Osteoblast (primary cell): ENCODE measurements at regions not wholly inside any gene's neighbourhood (a gene's known extent, or its start where the extent isn't known, plus 50 kb on each side); places are given as distances from the start of the nearest gene placed in this dataset.

ENCODE experiments used
- DNase-seq: peaks from one replicate; pipeline ENCODE4 v3.0.0; 2011; ENCODE audit warnings: low spot score, mixed read lengths; ENCODE audit not compliant: insufficient read length; ENCODE audit errors: missing footprints
- H2AFZ ChIP-seq: 2 replicates; pipeline ENCODE4 v1.6.0; 2011; ENCODE audit warnings: mild to moderate bottlenecking, low read length
- H3K27ac ChIP-seq: 2 replicates; pipeline ENCODE4 v1.5.1; 2011; ENCODE audit warnings: mild to moderate bottlenecking, low read depth, low read length, moderate library complexity
- H3K27me3 ChIP-seq: 2 replicates; pipeline ENCODE4 v1.6.0; 2012; ENCODE audit warnings: mild to moderate bottlenecking, control low read depth, inconsistent platforms, low read length, moderate library complexity; ENCODE audit not compliant: insufficient read depth
- H3K36me3 ChIP-seq: 2 replicates; pipeline ENCODE4 v1.5.1; 2011; ENCODE audit warnings: mild to moderate bottlenecking, low read length, control low read depth, moderate library complexity; ENCODE audit not compliant: insufficient read depth
- H3K4me1 ChIP-seq: 2 replicates; pipeline ENCODE4 v1.5.1; 2011; ENCODE audit warnings: mild to moderate bottlenecking, low read length, control low read depth, moderate library complexity; ENCODE audit not compliant: insufficient read depth
- H3K4me2 ChIP-seq: 2 replicates; pipeline ENCODE4 v1.6.0; 2011; ENCODE audit warnings: mild to moderate bottlenecking, low read length; ENCODE audit not compliant: insufficient read depth
- H3K4me3 ChIP-seq: fragments of 200-600 bp; sonication (generic); 3 replicates; pipeline ENCODE4 v1.5.1; 2012; ENCODE audit warnings: mild to moderate bottlenecking, low read length, inconsistent platforms; ENCODE audit not compliant: insufficient read depth
- H3K79me2 ChIP-seq: 2 replicates; pipeline ENCODE4 v1.6.0; 2012; ENCODE audit warnings: mild to moderate bottlenecking, low read length, control low read depth, inconsistent platforms; ENCODE audit not compliant: insufficient read depth
- H3K9me3 ChIP-seq: 2 replicates; pipeline ENCODE4 v1.5.1; 2011; ENCODE audit warnings: low read depth, low read length, control low read depth
- H4K20me1 ChIP-seq: 2 replicates; pipeline ENCODE4 v1.6.0; 2012; ENCODE audit warnings: mild to moderate bottlenecking, low read length, control low read depth; ENCODE audit not compliant: insufficient read depth
- TF ChIP-seq, protein P1 (sequence below): IDR thresholded peaks from 2 replicates; pipeline ENCODE4 v1.5.1; 2011; ENCODE audit warnings: mild to moderate bottlenecking, low read depth, low read length, moderate library complexity; ENCODE audit errors: extremely low read depth

- H3K27me3 ChIP-seq, result no peaks in the 10 kb centered on the region
- no peak overlapping the region for H3K4me3 ChIP-seq
- TF ChIP-seq, protein P1, sequence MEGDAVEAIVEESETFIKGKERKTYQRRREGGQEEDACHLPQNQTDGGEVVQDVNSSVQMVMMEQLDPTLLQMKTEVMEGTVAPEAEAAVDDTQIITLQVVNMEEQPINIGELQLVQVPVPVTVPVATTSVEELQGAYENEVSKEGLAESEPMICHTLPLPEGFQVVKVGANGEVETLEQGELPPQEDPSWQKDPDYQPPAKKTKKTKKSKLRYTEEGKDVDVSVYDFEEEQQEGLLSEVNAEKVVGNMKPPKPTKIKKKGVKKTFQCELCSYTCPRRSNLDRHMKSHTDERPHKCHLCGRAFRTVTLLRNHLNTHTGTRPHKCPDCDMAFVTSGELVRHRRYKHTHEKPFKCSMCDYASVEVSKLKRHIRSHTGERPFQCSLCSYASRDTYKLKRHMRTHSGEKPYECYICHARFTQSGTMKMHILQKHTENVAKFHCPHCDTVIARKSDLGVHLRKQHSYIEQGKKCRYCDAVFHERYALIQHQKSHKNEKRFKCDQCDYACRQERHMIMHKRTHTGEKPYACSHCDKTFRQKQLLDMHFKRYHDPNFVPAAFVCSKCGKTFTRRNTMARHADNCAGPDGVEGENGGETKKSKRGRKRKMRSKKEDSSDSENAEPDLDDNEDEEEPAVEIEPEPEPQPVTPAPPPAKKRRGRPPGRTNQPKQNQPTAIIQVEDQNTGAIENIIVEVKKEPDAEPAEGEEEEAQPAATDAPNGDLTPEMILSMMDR, result no peak
- no peak overlapping the region for H2AFZ ChIP-seq
- no peaks in the 10 kb centered on the region for H4K20me1 ChIP-seq
- H3K4me1 ChIP-seq, result no peaks in the 10 kb centered on the region
- H3K4me2 ChIP-seq, result no peak overlapping the region
- no peaks in the 10 kb centered on the region for H3K9me3 ChIP-seq
- no peak for DNase-seq
- H3K27ac ChIP-seq, result no peak overlapping the region
- no peaks in the 10 kb centered on the region for H3K79me2 ChIP-seq
- no peaks in the 10 kb centered on the region for H3K36me3 ChIP-seq
These were observed 115.6 kb upstream of the PLCB4 start for GRCh38 chr20:8953300-8953699.

DNA sequence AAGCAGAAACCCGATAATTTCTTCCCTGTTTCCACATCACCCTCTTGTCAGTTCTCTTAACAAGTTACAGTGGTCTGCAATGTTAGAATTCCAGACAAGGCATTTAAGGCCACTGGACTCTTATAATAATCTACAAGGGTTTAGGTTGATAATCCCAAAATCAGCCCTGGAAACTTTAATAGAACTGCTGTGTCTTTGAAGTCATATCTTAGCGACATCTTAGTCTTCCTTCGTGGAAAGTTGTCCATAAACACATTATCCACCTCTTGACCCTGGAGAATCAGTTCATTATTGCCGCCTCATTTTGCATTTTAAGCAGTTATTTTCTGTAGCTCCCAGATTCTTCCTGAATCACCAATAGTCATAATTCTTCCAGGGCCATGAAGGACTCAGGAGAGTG is 108.6 kb upstream of the PLCB4 start:
- H4K20me1 ChIP-seq, result no peaks in the 10 kb centered on the region
- H3K4me1 ChIP-seq, result no peaks in the 10 kb centered on the region
- no peak overlapping the region for H3K4me3 ChIP-seq
- no peak overlapping the region for H3K27ac ChIP-seq
- H3K79me2 ChIP-seq, result no peaks in the 10 kb centered on the region
- no peaks in the 10 kb centered on the region for H3K36me3 ChIP-seq
- no peaks in the 10 kb centered on the region for H3K27me3 ChIP-seq
- DNase-seq, result no peak
- H3K9me3 ChIP-seq, result no peaks in the 10 kb centered on the region
- TF ChIP-seq, protein P1, result no peak
- no peak overlapping the region for H2AFZ ChIP-seq
- H3K4me2 ChIP-seq, result no peak overlapping the region

DNA sequence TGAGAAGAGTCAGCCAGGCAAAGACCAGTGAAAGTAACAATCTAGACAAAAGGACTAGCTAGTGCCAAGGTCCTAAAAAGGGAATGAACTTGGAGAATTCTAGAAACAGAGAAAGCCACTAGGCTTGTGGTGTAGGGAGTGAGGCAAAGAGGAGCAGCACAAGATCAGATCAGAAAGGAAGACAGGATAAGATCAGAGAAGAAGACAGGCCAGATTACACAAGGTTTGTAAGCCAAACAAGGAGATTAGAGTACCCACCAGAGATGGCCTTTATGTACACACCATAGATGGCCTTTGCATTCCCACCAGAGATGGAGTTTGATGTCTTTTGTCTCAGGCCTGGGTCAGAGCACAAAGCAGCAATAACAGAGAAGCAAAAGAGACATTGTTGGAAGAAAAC is 105.6 kb upstream of the PLCB4 start:
- no peaks in the 10 kb centered on the region for H3K36me3 ChIP-seq
- no peaks in the 10 kb centered on the region for H4K20me1 ChIP-seq
- H3K9me3 ChIP-seq, result no peaks in the 10 kb centered on the region
- no peak overlapping the region for H2AFZ ChIP-seq
- no peaks in the 10 kb centered on the region for H3K79me2 ChIP-seq
- no peaks in the 10 kb centered on the region for H3K4me1 ChIP-seq
- no peak overlapping the region for H3K27ac ChIP-seq
- DNase-seq, result no peak
- no peaks in the 10 kb centered on the region for H3K27me3 ChIP-seq
- TF ChIP-seq, protein P1, result no peak
- H3K4me3 ChIP-seq, result no peak overlapping the region
- no peak overlapping the region for H3K4me2 ChIP-seq

DNA sequence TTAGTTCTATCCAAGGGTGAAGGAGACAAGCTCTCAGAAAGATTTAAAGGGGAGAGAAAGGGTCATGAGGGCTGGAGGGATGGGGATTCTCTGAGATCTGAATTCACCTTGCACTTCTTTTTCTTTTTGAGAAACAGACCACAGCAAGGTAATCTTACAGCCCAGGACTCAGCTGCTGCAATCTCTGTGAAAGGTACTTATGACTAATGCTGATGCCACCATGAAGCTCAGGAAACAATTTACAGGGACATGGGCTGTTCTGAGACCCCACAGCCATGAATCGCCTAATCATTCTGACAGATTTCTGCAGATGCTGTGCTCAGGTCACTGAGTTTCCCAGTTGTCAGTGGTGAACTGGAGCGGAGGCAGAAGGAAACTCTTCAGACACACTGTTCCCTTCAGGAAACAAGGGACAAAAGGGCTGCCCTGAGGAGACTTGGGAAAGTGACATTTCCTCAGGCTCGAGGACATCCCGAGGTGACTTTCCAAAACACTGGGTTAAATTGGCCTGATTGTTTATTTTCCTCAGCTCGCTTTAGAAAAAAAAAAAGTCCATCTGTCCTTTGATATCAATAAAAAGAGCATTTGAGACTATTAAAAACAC is 103.8 kb upstream of the PLCB4 start:
- Histone ChIP-seq H3K4me2 (no peak overlapping the region), H4K20me1 (no peaks in the 10 kb centered on the region), H3K4me1 (no peaks in the 10 kb centered on the region), H3K36me3 (no peaks in the 10 kb centered on the region), H2AFZ (no peak overlapping the region), H3K27ac (no peak overlapping the region), H3K27me3 (no peaks in the 10 kb centered on the region), H3K79me2 (no peaks in the 10 kb centered on the region), H3K4me3 (no peak overlapping the region), H3K9me3 (no peaks in the 10 kb centered on the region)
- DNase-seq, result no peak
- TF ChIP-seq, protein P1, result no peak
